ENCODE measurements at regions not wholly inside any gene's neighbourhood (a gene's known extent, or its start where the extent isn't known, plus 50 kb on each side); places are given as distances from the start of the nearest gene placed in this dataset.
A peak's percentile ranks its signal among the peaks of the same experiment; 100 is the strongest.

DNA sequence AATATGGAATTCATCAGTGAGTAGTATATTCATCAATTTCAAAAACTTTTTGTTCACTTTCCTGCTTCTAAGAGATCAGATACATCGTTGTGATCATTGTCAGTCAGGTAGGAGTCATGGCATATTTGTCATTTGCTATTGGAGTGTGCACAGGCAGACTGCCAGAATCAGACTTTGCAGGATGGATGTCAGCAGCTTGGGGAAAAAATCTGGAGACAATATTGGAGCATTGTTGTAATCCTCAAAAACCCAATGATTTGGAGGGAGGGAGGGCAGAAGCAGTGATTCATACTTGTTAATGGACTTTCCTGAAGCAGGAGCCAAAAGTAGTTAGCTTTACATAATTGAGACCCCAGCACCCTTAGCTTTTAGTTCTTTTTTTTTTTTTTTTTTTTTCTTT lies 59.6 kb upstream of the DRP2 start:
- DNase-seq, result peak; percentile 56

- no peak for DNase-seq
Measured at GRCh38 chrX:101163166-101163565, 56.4 kb upstream of the DRP2 start.

DNA sequence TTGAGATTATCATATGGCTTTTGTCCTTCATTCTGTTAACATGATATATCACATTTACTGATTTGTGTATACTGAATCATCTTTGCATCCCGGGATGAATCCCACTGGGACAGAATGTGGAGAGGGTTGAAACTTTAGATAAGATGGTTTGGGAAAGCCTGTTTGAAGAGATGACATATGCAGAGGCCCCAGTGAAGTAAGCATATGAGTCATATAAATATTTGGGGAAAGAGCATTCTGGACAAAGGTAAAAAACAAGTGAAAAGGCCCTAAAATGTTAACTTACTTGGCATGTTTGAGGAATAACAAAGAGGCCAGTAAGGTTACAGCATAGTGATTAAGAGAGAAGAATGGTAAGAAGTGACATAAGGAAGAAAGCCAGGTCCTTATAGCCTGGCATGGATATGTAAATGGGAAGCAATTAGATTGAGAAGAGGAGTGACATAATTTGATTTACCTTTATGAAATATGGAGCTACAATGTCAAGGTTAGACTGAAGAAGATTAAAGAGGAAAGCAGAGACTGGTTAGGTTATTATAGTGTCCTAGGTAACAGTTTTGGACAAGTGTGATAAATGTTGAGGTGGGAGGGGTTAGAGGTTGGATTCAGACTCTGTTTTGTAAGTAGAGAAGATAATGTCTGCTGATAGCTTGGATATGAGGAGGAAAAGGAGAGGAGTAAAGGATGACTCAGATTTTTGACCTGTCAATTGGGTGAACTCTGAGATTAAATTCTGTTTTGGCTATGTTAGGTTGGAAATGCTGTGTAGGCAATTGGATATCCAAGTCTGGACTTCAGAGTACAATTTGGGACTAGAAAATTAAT lies 54.6 kb upstream of the DRP2 start:
- peak; percentile 17 for DNase-seq

Data from fibroblast of upper back skin (primary cell).